Right lobe of liver (tissue), 4 donors: ENCODE measurements at regions not wholly inside any gene's neighbourhood (a gene's known extent, or its start where the extent isn't known, plus 50 kb on each side); places are given as distances from the start of the nearest gene placed in this dataset.

Experiments
- CTCF ChIP-seq, 4 donors: fragments of 200-600 bp in 3 of 4; fragments of 450-650 bp in 1 of 4; IDR thresholded peaks; one replicate each; pipeline versions ENCODE4 v1.5.1 to v1.8.0; 2016 to 2022; ENCODE audit warnings: antibody characterized with exemption in 4 of 4, mild to moderate bottlenecking in 2 of 4
- POLR2A ChIP-seq: fragments of 450-650 bp; IDR thresholded peaks from one replicate; pipeline ENCODE4 v1.6.1; 2017; ENCODE audit warnings: antibody characterized with exemption, mild to moderate bottlenecking
- donor health status: DM: no; HTN: no; CAD: no.
- donor health status: DM: no; HTN: no; CAD: no.
- donor health status: DM: no; HTN: yes; CAD: no.

GRCh38 chr13:87358319-87358718, 312.9 kb upstream of the SLITRK5 start:
- no peak for TF ChIP-seq POLR2A
- no peak for TF ChIP-seq CTCF (IDR thresholded peaks at IDR 0.05)
